Kidney epithelial cell (primary cell): ENCODE measurements at regions not wholly inside any gene's neighbourhood (a gene's known extent, or its start where the extent isn't known, plus 50 kb on each side); places are given as distances from the start of the nearest gene placed in this dataset.

Source experiments
- DNase-seq: peaks from one replicate; pipeline ENCODE4 v3.0.0-alpha.2; 2010; ENCODE audit warnings: low read depth
- H3K27me3 ChIP-seq: 2 replicates; pipeline ENCODE4 v1.6.0; 2011; ENCODE audit warnings: low read length; ENCODE audit not compliant: control insufficient read depth, insufficient read depth
- H3K36me3 ChIP-seq: 2 replicates; pipeline ENCODE4 v1.5.1; 2011; ENCODE audit warnings: low read length; ENCODE audit not compliant: control insufficient read depth, insufficient read depth
- H3K4me3 ChIP-seq: 2 replicates; pipeline ENCODE4 v1.5.1; 2011; ENCODE audit warnings: low read depth, mild to moderate bottlenecking, control low read depth, low read length
- CTCF ChIP-seq: IDR thresholded peaks from 2 replicates; pipeline ENCODE4 v1.5.1; 2011; ENCODE audit warnings: mild to moderate bottlenecking, moderate library complexity, low read length, control low read depth, inconsistent platforms; ENCODE audit not compliant: insufficient read depth, poor library complexity, severe bottlenecking

GRCh38 chr2:123481406-123481805, 543.7 kb upstream of the CNTNAP5 start:
- no peak for TF ChIP-seq CTCF
- DNase-seq: no peak
- Histone ChIP-seq H3K27me3 (no peaks in the 10 kb centered on the region), H3K36me3 (no peaks in the 10 kb centered on the region), H3K4me3 (no peak overlapping the region)

- Histone ChIP-seq H3K4me3 (no peak overlapping the region), H3K36me3 (no peaks in the 10 kb centered on the region), H3K27me3 (no peaks in the 10 kb centered on the region)
- TF ChIP-seq CTCF: no peak
- no peak for DNase-seq
These were observed 540.0 kb upstream of the CNTNAP5 start for GRCh38 chr2:123485056-123485455.

- Histone ChIP-seq H3K36me3 (no peaks in the 10 kb centered on the region), H3K4me3 (no peak overlapping the region)
- TF ChIP-seq CTCF: no peak
These were observed 531.4 kb upstream of the CNTNAP5 start for GRCh38 chr2:123493687-123494086.

GRCh38 chr2:123495241-123495640, 529.8 kb upstream of the CNTNAP5 start:
- Histone ChIP-seq H3K27me3 (no peaks in the 10 kb centered on the region), H3K4me3 (no peak overlapping the region), H3K36me3 (no peaks in the 10 kb centered on the region)
- no peak for DNase-seq
- TF ChIP-seq CTCF: no peak

More at GRCh38 chr2:123493687-123494086, 531.4 kb upstream of the CNTNAP5 start:
- no peak for DNase-seq
- no peaks in the 10 kb centered on the region for H3K27me3 ChIP-seq

GRCh38 chr2:123500346-123500745, 524.7 kb upstream of the CNTNAP5 start:
- TF ChIP-seq CTCF: no peak
- no peak overlapping the region for H3K4me3 ChIP-seq
- no peaks in the 10 kb centered on the region for H3K27me3 ChIP-seq
- no peaks in the 10 kb centered on the region for H3K36me3 ChIP-seq
- no peak for DNase-seq

- Histone ChIP-seq H3K27me3 (no peaks in the 10 kb centered on the region), H3K4me3 (no peak overlapping the region), H3K36me3 (no peaks in the 10 kb centered on the region)
- no peak for DNase-seq
- TF ChIP-seq CTCF: no peak
These were observed 524.1 kb upstream of the CNTNAP5 start for GRCh38 chr2:123500988-123501387.
